A549 (cell line): ENCODE measurements at regions not wholly inside any gene's neighbourhood (a gene's known extent, or its start where the extent isn't known, plus 50 kb on each side); places are given as distances from the start of the nearest gene placed in this dataset.

ENCODE experiments used
- BCL3 ChIP-seq: fragments of >200 bp; sonication (Bioruptor Twin); formaldehyde crosslinking; IDR thresholded peaks from 3 replicates; pipeline ENCODE4 v1.6.1; 2016
- BHLHE40 ChIP-seq: IDR thresholded peaks from 2 replicates; pipeline ENCODE4 v1.6.1; 2012; ENCODE audit warnings: low read depth, low read length, inconsistent platforms
- CEBPB ChIP-seq, 2 experiments: fragments of >200 bp in 1 of 2; sonication (Bioruptor Twin) in 1 of 2; formaldehyde crosslinking in 1 of 2; IDR thresholded peaks; 2 replicates each; pipeline ENCODE4 v1.6.1; 2012 to 2016
- CHD4 ChIP-seq: fragments of 200-600 bp; sonication (generic); IDR thresholded peaks from 2 replicates; pipeline ENCODE4 v1.6.1; 2016; ENCODE audit warnings: antibody characterized with exemption, mild to moderate bottlenecking, borderline replicate concordance
- CTCF ChIP-seq: fragments of >200 bp; sonication (Bioruptor Twin); formaldehyde crosslinking; IDR thresholded peaks from 3 replicates; pipeline ENCODE4 v1.5.1; 2016
- HOXA7 ChIP-seq: fragments of 250-450 bp; sonication (Bioruptor Pico); IDR thresholded peaks from 2 replicates; pipeline ENCODE4 v1.5.0; 2020; ENCODE audit warnings: mild to moderate bottlenecking, moderate library complexity
- JUNB ChIP-seq: fragments of >200 bp; sonication (Bioruptor Twin); formaldehyde crosslinking; IDR thresholded peaks from 2 replicates; pipeline ENCODE4 v1.6.1; 2016
- KDM1A ChIP-seq: fragments of 200-600 bp; sonication (generic); IDR thresholded peaks from 2 replicates; pipeline ENCODE4 v1.6.1; 2016; ENCODE audit warnings: low read depth, mild to moderate bottlenecking
- MYC ChIP-seq: IDR thresholded peaks from 2 replicates; pipeline ENCODE4 v1.6.1; 2012; ENCODE audit warnings: mild to moderate bottlenecking, inconsistent platforms, low read length, improper control_type of control experiment, borderline replicate concordance
- NPAS2 ChIP-seq: fragments of 250-450 bp; sonication (Bioruptor Pico); IDR thresholded peaks from 2 replicates; pipeline ENCODE4 v1.8.0; 2022; ENCODE audit warnings: mild to moderate bottlenecking, moderate library complexity, borderline replicate concordance
- POLR2A ChIP-seq: IDR thresholded peaks from 2 replicates; pipeline ENCODE4 v1.6.1; 2012; ENCODE audit warnings: mild to moderate bottlenecking, low read length
- RAD21 ChIP-seq, 2 experiments: fragments of >200 bp in 1 of 2; sonication (Bioruptor Twin) in 1 of 2; formaldehyde crosslinking in 1 of 2; IDR thresholded peaks in 1 of 2; conservative IDR thresholded peaks in 1 of 2; 2 replicates in 1 of 2; 3 replicates in 1 of 2; pipeline ENCODE4 v1.6.1; 2012 to 2018; ENCODE audit warnings: inconsistent platforms in 1 of 2
- SMC3 ChIP-seq: fragments of >200 bp; sonication (Bioruptor Twin); formaldehyde crosslinking; IDR thresholded peaks from 3 replicates; pipeline ENCODE4 v1.6.1; 2018; ENCODE audit warnings: inconsistent platforms
- USF2 ChIP-seq: fragments of 450-650 bp; IDR thresholded peaks from 2 replicates; pipeline ENCODE4 v1.6.1; 2014; ENCODE audit warnings: antibody characterized with exemption

GRCh38 chr1:222301652-222302051, 246.3 kb downstream of the HHIPL2 start:
- TF ChIP-seq CHD4 (no peak), POLR2A (no peak), CTCF (no peak), BHLHE40 (no peak), MYC (no peak), BCL3 (no peak), NPAS2 (CRISPR knock-in tag) (no peak), RAD21 (conservative IDR thresholded peaks at IDR 0.05 in 1 of 2, IDR thresholded peaks at IDR 0.05 in 1 of 2) (no peak), KDM1A (no peak), CEBPB (IDR thresholded peaks at IDR 0.05) (no peak), HOXA7 (CRISPR knock-in tag) (no peak), USF2 (no peak), JUNB (no peak), SMC3 (no peak)
